ENCODE measurements at regions not wholly inside any gene's neighbourhood (a gene's known extent, or its start where the extent isn't known, plus 50 kb on each side); places are given as distances from the start of the nearest gene placed in this dataset.
"Not testable (repeated sequence)": the region's sequence is repeated elsewhere in the genome, so short reads cannot be mapped to it uniquely, and the experiment has no call there.

DNA sequence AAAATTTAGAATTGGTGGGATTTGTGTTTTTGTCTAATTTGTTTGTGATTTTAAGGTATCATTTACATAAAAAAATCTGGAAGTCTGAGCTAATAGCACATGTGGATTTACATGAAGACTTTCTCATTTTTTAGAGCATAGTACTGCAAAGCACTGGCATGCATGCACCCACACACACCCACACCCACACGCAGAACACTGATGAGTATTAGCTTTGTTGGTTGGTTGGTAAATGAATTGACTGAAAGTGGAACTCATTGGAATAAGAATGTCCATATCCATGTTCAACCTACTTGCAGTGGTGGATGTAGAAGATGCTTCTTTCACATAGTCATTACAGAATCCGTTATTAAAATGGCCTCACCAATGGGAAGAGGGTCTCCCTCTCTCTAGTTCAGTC, 475.8 kb downstream of the PLCL1 start:
- no peak for DNase-seq

DNA sequence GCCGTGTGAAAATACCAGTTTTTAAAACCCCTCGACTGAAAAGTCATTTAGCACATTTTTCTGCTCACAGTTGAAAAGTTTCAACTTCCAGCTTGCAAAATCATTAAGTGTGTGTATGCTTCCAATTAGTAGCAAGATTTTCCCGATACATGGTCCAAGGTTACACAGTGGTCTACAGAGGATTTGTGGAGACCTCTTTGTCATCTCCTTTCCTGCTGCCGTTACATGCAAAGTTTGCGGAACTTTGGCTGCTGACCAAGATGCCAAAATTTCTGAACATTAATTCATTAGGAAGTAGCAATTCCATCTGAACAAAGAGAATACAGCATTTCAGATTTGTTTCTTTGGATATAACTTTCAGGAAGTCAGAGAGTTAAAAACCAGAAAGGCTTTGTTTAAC, 474.6 kb downstream of the PLCL1 start:
- DNase-seq, result peak; percentile 44

DNA sequence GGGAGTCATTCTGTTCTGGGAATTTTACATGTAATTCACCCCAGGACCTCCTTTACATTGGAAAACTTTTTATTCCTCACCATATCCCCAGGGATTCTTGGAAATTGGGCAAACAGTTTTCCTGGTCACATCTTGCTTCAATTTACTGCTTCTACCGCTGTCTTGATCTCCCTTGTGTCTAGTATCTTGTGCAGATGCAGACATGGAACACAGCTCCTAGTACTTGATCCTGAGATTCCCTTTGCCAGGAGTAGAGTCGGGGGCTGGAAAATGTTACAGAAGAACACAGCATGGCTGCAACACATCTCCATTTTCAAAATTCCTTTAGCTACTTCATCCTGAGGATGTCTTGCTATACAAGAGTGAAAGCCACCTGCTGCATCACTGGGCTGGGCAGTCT, 472.8 kb downstream of the PLCL1 start:
- DNase-seq, result no peak

DNA sequence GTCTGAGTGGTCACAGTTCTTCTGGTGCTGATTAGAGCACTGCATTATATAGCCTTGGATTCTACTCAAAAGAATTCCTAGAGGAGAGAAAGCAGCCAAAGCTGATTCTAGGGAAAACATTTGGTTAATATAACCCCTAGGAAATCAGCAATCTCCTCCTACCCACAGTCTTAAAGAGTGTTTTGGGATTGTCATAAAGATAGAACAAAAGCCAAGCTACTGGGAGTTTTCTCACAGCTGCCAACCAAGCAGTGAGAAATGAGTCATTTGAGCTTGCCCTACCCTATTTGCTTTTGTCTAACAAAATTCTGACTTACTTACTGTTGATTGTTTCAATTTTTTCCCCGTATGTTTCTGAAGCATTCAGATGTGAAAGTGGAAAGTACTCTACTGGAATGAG, 469.3 kb downstream of the PLCL1 start:
- DNase-seq, result no peak

DNA sequence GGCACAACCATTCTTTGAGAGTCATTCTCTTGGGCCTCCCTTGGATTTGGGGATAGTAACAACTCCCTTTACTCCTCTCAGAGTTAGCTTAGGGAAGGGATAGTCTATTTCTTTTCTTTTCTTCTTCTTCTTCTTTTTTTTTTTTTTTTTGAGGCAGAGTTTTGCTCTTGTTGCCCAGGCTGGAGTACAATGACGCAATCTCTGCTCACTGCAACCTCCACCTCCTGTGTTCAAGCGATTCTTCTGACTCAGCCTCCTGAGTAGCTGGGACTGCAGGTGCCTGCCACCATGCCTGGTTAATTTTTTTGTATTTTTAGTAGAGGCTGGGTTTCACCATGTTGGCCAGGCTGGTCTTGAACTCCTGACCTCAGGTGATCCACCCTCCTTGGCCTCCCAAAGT, 465.8 kb downstream of the PLCL1 start:
- not testable (repeated sequence) for DNase-seq

DNA sequence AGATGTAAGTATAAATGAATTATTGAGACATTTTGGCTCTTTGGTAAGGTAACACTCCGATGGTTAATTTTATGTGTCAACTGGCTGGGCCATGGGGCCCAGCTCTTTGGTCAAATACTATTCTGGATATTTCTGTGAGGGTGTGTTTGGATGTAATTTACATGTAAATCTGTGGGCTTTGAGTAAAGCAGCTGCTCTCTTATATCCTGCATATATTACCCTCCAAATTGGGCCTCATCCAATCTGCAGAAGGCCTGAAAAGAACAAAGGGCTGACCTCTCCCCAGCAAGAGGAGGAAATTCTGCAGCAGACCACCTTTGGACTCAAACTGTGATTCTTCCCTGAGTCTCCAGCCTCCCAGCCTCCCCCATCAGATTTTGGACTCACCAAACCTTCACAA, 464.1 kb downstream of the PLCL1 start:
- DNase-seq, result no peak

DNA sequence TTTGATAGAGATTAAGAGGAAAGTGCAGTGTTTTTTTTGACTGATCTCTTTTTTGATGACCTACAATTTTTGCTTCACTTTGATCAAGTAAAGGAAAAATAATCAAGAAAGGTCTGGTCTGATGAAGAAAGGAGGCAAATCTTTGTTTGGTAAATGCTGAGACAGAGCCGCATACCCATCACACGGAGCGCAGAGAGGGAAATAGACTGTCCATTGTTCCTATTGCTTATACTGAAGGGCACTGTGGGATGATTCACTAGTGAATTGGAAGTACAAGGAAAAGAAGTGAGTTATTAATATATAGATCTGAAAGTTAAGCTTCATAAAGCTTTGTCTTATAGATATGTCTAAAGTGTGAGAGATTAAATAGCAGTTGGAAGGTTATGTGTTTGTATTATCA, 455.1 kb downstream of the PLCL1 start:
- no peak for DNase-seq

DNA sequence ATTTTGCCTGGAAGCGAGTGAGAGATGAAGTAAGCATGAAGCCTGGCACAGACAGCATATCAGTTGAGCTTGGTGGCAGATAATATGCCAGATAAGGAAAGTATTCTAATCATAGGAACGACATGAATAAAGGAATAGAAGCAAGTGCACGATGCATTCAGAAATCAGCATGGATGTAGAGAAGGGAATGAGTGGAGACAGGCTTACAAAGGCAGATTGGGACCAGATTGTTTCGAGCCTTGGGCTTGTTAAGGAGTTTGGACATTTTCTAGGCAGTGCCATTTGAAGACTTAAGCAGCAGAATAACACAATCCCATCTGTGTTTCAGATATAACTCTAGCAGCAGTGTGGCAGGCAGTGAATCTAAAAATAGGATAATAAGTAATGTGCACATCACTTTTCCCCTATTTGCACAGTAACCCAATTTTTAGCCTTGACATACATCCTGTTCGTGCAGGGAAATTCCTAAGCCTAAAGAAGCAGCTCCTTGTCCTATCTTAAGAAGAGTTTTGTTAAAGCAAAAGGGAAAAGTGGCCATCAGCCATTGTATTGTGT, 450.2 kb downstream of the PLCL1 start:
- peak; percentile 26 for DNase-seq

DNA sequence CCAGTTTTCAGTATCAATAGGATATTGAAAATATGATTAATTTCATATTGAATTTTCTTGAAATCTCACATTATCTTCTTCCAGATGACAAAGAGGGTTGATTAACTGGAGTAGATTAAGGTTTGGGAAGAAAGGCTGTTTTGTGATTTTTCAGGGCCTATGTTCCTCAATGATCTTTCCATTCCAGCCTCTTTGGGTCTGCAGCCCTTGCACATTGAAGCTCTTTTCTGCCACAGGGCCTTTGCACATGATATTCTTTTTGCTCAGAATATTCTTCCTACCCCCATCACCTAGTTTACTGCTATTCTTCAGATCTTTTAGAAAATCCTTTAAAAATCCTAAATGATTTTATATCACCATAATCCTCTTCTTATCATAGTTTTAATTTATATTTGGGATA, 449.6 kb downstream of the PLCL1 start:
- DNase-seq, result no peak

DNA sequence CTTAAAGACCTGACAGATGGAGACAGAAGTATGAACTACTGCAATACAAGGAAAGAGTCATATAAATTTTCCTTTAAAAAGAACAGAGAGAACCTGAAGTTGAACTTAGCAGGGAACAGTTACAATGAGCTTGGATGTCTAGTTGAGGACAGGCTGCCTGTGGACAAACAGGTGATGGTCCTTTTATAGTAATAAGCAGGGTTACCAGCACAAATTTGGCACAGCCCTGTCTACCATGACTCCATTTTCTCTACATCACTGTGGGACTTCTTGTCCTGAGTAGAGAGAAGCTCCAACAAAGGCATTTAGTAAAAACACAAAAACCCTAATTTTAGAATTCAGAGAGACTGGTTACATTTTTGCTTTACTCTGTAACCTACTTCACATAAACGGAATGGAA, 448.1 kb downstream of the PLCL1 start:
- DNase-seq, result no peak

DNA sequence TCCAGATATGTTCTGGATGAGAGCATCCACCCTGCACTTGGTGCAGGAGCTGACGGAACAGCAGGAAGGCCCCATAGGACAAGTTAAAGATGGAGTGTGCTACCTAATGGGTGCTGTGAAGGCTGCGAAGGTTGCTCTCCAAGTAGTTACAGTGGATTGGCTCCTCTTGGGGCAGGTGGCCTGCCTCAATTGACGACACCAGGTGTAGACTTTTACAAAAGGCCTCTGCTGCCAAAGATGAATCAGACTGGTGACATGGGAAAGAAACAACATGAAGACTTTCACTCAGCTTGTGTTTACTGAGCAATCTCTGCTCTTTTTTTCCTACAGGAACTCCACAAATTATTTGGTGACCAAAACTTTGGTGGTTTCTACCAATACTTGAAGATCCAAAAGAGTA, 437.7 kb downstream of the PLCL1 start:
- DNase-seq, result no peak

DNA sequence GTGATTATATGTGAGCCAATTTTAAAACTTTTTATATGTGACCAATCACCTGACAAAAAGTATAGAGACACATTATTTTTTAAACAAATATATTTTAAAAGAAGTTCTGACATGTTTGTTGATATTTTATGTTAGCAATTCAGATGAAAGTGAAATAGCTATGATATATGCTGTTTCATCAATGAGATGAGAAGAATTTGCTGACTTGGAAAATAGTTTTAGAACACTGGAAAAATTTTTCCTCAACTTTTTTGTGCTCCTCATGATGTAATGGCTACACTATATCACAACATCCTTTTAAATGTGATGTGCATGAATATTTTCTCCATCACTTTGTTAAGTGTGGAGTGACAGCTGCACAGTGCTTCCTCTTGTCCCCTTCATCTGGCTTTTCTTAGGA, 434.0 kb downstream of the PLCL1 start:
- no peak for DNase-seq

DNA sequence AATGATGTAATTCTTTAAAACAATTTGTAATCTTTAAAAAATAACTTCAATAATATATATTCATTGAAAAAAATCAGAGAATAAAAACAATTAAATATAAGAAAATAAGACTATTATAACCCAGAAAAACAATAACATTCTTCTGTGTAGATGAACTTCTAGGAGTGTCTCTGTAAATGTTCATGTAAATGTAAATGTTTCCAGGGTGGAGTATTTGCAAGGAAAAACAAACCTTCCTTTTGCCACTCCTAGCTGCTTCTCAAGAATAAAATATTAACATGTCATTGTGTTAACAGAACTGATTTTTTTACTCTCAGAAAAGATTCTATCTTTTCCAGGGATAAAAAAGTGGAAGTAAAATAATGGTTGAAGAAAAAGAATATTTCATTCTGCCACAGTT, 431.9 kb downstream of the PLCL1 start:
- no peak for DNase-seq

DNA sequence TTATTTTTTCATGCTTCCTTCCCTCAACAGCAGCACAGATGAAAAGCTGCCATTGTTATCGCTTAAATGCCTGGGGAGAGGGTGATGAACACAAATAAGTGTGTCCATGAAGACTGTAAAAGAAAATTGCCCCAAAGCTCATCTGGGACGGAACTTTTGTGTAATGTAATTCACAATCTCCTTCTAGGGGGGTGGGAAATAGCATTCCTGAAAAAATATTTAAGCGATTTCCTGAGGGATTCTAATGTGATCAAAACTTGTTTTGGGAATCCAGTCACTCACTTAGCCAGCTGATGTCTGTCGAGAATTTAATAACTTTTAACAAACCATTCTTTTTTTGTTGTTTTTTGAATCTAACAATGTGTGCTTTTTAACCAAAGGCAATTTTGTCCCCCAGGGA, 427.9 kb downstream of the PLCL1 start:
- DNase-seq, result no peak

DNA sequence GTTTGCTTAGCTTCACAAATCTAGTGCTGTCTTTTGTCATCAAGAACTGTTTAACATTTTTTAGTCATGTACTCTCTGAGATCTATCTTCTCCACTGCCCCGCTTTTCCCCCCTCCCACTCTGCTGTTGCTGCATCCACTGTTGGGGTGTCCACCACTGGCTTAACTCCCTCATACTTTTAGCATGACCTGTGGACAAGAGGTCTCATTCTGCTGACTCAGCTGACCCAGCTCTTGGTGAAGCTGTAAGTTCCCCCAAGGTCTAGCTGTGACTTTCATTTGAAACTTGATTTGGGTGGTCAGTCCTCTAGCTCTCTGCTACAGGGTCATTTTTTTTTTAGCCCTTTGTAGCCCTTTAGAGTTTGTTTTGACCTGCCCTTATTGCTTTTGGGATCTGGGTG, 427.2 kb downstream of the PLCL1 start:
- no peak for DNase-seq

DNA sequence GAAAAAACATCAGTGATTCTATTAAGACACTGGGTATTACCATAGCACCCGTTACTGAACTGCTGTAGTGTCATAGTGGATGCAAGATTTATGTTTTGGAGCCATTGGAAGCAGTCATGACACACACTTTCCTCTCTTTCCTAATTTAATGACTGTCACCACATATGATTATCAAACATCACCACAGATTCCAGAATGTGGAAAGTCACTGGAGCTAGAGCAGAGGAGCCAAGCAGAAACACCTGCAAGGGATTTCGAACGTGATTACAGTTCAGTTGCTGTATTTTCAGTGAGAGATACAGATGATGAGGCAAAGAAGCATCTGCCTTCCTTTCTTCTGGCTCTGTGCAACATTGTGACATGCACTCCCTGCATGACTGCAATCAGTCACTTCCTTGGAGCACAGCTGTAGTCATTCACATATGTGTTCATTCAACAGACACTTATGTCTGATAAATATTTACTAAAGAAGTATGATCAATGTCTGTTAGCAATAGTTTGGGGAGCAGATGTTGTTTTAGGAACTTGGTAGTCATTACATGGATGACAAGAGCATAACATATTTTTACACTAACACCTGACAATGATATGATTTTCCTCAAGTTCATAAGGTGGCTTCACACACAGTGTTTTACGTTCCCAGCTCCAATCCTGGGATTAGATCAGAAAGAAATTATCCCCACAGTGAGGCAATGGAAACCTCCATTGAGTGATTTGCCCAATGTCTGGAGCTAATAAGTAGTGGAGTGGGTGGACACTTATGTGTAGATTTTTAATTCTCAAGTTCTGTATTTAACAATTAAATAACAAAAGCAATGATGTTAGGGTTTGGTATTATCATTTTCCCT, 416.6 kb downstream of the PLCL1 start:
- DNase-seq, result peak; percentile 22

DNA sequence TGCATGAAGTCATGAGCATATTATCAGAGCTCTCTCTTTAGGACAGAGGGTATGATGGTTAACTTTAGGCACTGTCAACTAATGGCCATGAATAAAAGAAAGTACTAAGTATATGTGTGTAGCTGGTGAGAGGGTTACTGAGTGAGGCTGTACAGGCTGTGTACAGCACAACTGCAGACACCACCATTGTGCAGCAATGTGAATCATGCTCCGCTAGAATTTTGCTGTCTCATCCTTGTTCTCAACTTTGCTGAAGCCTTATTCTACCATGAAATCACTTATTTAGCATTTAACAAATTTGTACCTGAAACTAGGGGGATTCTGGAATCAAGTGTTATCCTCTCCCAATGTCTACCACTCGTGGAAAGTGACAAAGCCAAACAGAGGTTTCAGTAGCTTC, 414.9 kb downstream of the PLCL1 start:
- no peak for DNase-seq

DNA sequence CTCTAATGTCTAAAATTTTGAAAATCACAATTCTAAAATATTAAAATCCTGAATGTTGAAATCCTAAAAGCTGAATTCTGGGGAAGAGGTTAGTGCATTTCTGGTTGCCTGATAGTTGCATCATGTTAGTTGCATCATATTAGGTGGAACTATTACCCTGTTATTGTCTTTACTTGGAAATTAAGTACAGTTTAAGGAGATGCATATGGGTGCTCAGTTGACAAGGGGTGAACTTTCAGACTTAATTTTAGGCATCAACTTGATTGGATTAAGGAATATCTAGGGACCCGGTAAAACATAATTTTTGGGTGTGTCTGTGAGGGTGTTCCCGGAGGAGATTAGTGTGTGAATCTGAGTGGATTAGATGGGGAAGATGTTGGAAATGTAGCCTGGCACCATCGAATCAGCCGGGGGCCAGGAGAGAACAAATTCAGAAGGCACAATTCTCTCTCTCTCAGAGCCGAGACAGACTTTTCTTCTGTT, 409.8 kb downstream of the PLCL1 start:
- DNase-seq, result no peak

DNA sequence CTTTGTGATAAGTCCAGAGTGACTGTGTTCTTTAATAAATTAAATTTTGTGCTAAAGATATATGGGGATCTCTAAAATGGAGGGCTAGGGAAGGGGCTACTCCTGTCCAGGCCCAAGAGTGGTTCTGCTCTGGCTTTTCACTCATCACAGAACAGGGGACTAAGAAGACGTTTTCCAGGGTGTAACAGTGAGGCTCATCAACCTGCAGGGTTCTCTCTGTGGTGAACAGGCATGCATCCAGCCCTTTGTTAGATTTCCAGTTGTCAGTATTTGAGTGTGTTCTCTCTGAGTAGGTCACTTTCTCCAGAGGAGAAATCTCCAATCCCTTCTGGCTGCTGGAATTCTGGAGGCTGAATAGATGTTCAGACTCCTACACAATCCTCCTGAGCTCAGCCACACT, 408.9 kb downstream of the PLCL1 start:
- no peak for DNase-seq

DNA sequence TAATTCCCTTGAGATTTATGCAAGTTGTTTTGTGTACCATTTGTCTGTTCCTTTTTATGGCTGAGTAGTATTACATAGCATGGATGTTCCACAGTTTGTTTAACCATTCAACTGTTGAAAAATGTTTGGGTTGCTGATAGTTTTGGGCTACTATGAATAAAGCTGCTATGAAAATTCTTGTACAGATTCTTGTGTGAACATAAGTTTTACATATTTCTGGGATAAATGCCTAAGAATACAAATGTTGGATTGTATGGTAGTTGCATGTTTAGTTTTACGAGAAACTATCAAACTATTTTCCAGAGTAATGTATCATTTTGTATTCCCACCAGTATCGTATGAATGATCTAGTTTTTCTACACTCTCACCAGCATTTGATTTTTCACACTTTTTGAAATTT, 407.3 kb downstream of the PLCL1 start:
- no peak for DNase-seq

DNA sequence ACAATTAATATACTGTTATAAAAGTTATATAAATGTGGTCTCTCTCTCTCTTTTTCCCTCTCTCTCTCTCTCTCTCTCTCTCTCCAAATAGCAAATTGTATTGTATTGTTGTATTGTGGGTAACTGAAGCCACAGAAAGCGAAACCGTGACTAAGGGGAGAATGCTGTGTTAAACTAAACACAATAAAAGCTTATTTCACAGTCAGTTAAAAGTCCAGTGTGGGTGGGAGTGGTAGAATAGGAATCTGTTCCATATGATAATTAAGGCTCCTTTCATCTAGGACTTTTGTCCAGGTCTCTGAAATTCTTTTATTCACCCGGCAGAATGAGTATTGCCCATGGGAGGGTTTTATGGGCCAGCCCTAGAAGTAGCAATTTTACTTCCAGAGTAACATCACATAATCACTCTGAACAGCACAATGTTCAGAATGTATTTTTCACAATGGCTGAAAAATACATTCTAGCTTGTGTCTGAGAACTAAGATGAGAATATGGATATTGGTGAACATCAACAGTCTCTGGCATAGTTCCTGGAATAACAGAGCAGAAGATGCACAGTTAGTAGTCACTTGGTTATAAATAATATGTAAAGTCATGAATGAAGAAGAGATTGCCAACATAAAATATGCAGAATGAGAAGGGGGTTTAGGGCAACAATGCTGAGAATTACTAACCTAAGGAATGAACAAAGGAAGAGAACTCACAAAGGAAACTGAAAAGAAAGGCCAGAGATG, 399.1 kb downstream of the PLCL1 start:
- no peak for DNase-seq

Measured in hindlimb muscle (tissue), 1 donor.